GM21423 (cell line): ENCODE measurements at regions not wholly inside any gene's neighbourhood (a gene's known extent, or its start where the extent isn't known, plus 50 kb on each side); places are given as distances from the start of the nearest gene placed in this dataset.
"Not testable (repeated sequence)": the region's sequence is repeated elsewhere in the genome, so short reads cannot be mapped to it uniquely, and the experiment has no call there.

Experiments used
- ATAC-seq: cut with Tn5 transposase; IDR thresholded peaks from one replicate; pipeline ENCODE4 v1.9.1; 2021; ENCODE audit warnings: mild to moderate bottlenecking, moderate library complexity; ENCODE audit not compliant: unreplicated experiment

GRCh38 chr1:94304553-94304952 is 67.2 kb upstream of the ARHGAP29 start:
- ATAC-seq = no peak

DNA sequence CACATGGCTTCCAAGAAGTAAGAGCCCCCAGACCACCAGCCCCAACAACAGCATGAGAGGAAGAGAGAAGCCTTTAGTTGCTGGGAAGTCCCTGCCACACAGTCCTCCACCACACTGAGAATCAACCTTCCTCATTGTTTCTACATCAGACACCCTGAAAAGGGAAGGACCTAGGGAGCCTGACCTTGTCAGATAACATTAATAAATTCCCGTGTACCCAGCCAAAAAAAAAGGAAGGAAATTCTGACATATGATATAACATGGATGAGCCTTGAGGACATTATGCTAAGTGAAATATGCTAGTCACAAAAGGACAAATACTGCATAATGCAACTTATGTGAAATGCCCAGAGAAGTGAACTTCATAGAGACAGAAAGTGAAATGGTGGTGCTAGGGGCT is 65.6 kb upstream of the ARHGAP29 start:
- no peak for ATAC-seq

GRCh38 chr1:94302497-94302896 is 65.1 kb upstream of the ARHGAP29 start:
- no peak for ATAC-seq

- no peak for ATAC-seq
Observed at GRCh38 chr1:94301186-94301585, 63.8 kb upstream of the ARHGAP29 start.

GRCh38 chr1:94300731-94301130 is 63.3 kb upstream of the ARHGAP29 start:
- no peak for ATAC-seq

DNA sequence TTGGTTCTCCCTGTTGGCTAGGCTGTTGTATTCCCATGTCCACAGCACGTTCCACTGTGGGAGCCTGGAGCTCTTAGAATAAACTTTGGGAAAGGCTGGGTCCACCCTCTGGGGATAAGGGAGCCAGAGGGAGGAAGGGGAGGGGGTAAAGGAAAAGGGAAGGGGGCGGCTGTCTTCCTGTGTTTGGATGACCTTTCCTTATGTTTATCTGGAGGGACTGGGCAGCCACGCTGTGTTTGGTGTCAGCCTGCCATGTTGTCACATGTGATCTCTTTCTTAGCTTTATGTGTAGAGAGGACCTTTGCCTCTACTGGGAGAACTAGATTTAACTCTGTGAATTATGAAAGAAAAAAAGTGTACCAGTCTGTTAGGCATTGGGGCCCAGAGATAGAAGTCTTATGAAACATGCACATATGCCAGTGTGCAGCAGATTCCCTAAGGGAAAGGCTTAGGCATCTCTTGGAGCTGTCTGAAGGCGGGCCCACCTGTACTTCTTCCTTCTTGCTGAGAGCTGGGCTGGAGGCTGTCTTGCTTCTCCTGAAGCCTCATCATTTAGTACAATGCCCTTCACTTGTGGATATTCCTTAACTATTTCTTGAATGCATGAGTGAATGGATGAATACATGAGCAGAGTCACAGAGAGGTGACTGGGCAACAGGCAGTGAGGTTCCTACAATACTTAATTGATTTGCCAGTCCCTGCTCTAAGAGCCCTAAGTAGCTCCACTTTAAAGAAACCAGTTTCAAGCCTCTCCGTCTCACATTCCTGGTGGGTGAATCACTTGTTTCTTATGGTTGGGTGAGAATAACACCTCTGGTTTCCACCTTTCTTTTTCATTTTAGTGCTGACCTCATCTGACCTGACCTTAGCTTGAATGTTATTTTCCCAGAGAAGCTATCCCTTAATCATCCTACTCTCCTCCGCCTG is 62.5 kb upstream of the ARHGAP29 start:
- ATAC-seq = no peak

DNA sequence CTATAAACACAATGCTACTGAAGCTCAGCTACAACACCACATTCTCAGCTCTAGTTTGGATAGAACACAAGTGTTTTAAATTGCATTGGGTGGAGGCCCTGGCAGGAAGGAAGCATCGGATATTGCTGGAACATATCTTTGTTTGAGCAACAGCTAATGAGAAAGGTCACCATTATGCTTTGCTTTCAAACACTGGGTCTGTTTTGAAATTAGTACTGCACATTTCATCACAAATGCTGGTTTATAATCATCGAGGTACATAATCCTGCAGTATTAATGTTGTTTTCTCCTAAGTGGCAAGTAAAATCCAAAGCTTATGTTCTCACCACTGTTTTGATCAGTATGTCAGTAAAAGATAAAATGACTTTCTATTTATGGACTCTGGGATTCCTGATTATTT is 61.5 kb upstream of the ARHGAP29 start:
- no peak for ATAC-seq

DNA sequence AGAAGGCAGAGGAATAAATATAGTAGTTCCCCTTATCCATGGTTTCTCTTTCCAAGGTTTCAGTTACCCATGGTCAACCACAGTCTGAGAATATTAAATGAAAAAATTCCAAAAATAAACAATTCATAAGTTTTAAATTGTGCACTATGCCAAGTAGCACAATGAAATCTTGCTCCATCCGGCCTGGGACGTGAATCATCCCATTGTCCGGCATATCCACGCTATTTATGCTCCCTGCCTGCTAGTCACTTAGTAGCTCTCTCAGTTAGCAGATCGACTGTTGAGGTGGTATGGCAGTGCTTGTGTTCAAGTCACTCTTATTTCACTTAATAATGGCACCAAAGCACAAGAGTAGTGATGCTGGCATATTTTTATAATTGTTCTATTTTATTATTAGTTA is 58.6 kb upstream of the ARHGAP29 start:
- no peak for ATAC-seq

DNA sequence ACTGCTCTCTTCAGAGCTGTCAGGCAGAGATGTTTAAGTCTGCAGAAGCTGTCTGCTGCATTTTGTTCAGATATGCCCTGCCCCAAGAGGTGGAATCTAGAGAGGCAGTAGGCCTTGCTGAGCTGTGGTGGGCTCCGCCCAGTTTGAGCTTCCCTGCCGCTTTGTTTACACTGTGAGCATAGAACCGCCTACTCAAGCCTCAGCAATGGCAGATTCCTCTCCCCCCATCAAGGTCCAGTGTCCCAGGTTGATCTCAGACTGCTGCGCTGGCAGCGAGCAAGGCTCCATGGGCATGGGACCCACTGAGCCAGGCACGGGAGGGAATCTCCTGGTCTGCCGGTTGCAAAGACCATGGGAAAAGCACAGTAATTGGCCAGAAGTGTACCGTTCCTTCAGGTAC is 55.6 kb upstream of the ARHGAP29 start:
- not testable (repeated sequence) for ATAC-seq

DNA sequence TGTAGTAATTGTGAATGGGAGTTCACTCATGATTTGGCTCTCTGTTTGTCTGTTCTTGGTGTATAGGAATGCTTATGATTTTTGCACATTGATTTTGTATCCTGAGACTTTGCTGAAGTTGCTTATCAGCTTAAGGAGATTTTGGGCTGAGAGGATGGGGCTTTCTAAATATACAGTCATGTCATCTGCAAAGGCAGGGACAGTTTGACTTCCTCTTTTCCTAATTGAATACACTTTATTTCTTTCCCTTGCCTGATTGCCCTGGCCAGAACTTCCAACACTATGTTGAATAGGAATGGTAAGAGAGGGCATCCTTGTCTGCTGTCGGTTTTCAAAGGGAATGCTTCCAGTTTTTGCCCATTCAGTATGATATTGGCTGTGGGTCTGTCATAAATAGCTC is 51.9 kb upstream of the ARHGAP29 start:
- ATAC-seq = not testable (repeated sequence)
